ENCODE measurements at regions not wholly inside any gene's neighbourhood (a gene's known extent, or its start where the extent isn't known, plus 50 kb on each side); places are given as distances from the start of the nearest gene placed in this dataset.

- DNase-seq (ENCODE audit: low read depth) = no peak
These were observed 181.1 kb downstream of the TGFB2 start for GRCh38 chr1:218526198-218526580.

- no peak for DNase-seq (ENCODE audit: low read depth)
These were observed 182.6 kb downstream of the TGFB2 start for GRCh38 chr1:218527737-218528136.

GRCh38 chr1:218529646-218530300, 184.6 kb downstream of the TGFB2 start:
- DNase-seq (ENCODE audit: low read depth) = no peak

GRCh38 chr1:218531936-218532335, 186.8 kb downstream of the TGFB2 start:
- no peak for DNase-seq (ENCODE audit: low read depth)

GRCh38 chr1:218536296-218536986, 191.3 kb downstream of the TGFB2 start:
- DNase-seq (ENCODE audit: low read depth) = no peak

- no peak for DNase-seq (ENCODE audit: low read depth)
These were observed 192.2 kb downstream of the TGFB2 start for GRCh38 chr1:218537122-218537913.

- no peak for DNase-seq (ENCODE audit: low read depth)
These were observed 193.2 kb downstream of the TGFB2 start for GRCh38 chr1:218538341-218538740.

GRCh38 chr1:218546314-218546713, 201.2 kb downstream of the TGFB2 start:
- DNase-seq (ENCODE audit: low read depth) = no peak

GRCh38 chr1:218547957-218548730, 203.0 kb downstream of the TGFB2 start:
- no peak for DNase-seq (ENCODE audit: low read depth)

- DNase-seq (ENCODE audit: low read depth) = no peak
These were observed 203.6 kb downstream of the TGFB2 start for GRCh38 chr1:218548764-218549163.

- DNase-seq (ENCODE audit: low read depth) = no peak
These were observed 208.1 kb downstream of the TGFB2 start for GRCh38 chr1:218553197-218553596.

- no peak for DNase-seq (ENCODE audit: low read depth)
These were observed 210.9 kb downstream of the TGFB2 start for GRCh38 chr1:218556016-218556415.

GRCh38 chr1:218557731-218558130, 212.6 kb downstream of the TGFB2 start:
- DNase-seq (ENCODE audit: low read depth) = no peak

- no peak for DNase-seq (ENCODE audit: low read depth)
These were observed 213.2 kb downstream of the TGFB2 start for GRCh38 chr1:218558271-218558810.

GRCh38 chr1:218565377-218565776, 220.2 kb downstream of the TGFB2 start:
- DNase-seq (ENCODE audit: low read depth) = no peak

- no peak for DNase-seq (ENCODE audit: low read depth)
These were observed 223.9 kb downstream of the TGFB2 start for GRCh38 chr1:218568962-218569550.

GRCh38 chr1:218570456-218570855, 225.3 kb downstream of the TGFB2 start:
- DNase-seq (ENCODE audit: low read depth) = no peak

- DNase-seq (ENCODE audit: low read depth) = no peak
These were observed 226.4 kb downstream of the TGFB2 start for GRCh38 chr1:218571491-218571890.

GRCh38 chr1:218572050-218572449, 226.9 kb downstream of the TGFB2 start:
- no peak for DNase-seq (ENCODE audit: low read depth)

GRCh38 chr1:218573925-218574324, 228.8 kb downstream of the TGFB2 start:
- DNase-seq (ENCODE audit: low read depth) = no peak

- DNase-seq (ENCODE audit: low read depth) = no peak
These were observed 229.9 kb downstream of the TGFB2 start for GRCh38 chr1:218575079-218575478.
